NCI-H146 (cell line): ENCODE measurements at regions not wholly inside any gene's neighbourhood (a gene's known extent, or its start where the extent isn't known, plus 50 kb on each side); places are given as distances from the start of the nearest gene placed in this dataset.
A peak's percentile ranks its signal among the peaks of the same experiment; 100 is the strongest.
"Not testable (repeated sequence)": the region's sequence is repeated elsewhere in the genome, so short reads cannot be mapped to it uniquely, and the experiment has no call there.

Experiments
- DNase-seq: peaks from one replicate; lab custom pipeline; 2025; lab: John Stamatoyannopoulos, UW

GRCh38 chr2:52292801-52293200 lies 1260.9 kb upstream of the NRXN1 start:
- no peak for DNase-seq

- no peak for DNase-seq
These were observed 1257.8 kb upstream of the NRXN1 start for GRCh38 chr2:52289741-52290140.

GRCh38 chr2:52288596-52288995 lies 1256.7 kb upstream of the NRXN1 start:
- DNase-seq = no peak

- DNase-seq = no peak
These were observed 1238.0 kb upstream of the NRXN1 start for GRCh38 chr2:52269696-52270485.

GRCh38 chr2:52264911-52265310 lies 1233.0 kb upstream of the NRXN1 start:
- no peak for DNase-seq

- DNase-seq = no peak
These were observed 1232.6 kb upstream of the NRXN1 start for GRCh38 chr2:52264488-52264887.

- DNase-seq = no peak
These were observed 1229.0 kb upstream of the NRXN1 start for GRCh38 chr2:52260904-52261303.

- DNase-seq = not testable (repeated sequence)
These were observed 1227.0 kb upstream of the NRXN1 start for GRCh38 chr2:52258967-52259366.

GRCh38 chr2:52258038-52258437 lies 1226.1 kb upstream of the NRXN1 start:
- no peak for DNase-seq

GRCh38 chr2:52253416-52253980 lies 1221.6 kb upstream of the NRXN1 start:
- DNase-seq = no peak

GRCh38 chr2:52238782-52239181 lies 1206.8 kb upstream of the NRXN1 start:
- DNase-seq = peak; percentile 35

GRCh38 chr2:52222128-52222527 lies 1190.2 kb upstream of the NRXN1 start:
- no peak for DNase-seq

- DNase-seq = peak; percentile 19
These were observed 1188.5 kb upstream of the NRXN1 start for GRCh38 chr2:52220393-52220792.

- no peak for DNase-seq
These were observed 1178.7 kb upstream of the NRXN1 start for GRCh38 chr2:52210611-52211010.

- DNase-seq = no peak
These were observed 1178.2 kb upstream of the NRXN1 start for GRCh38 chr2:52210161-52210560.

- DNase-seq = no peak
These were observed 1162.4 kb upstream of the NRXN1 start for GRCh38 chr2:52194342-52194741.

- no peak for DNase-seq
These were observed 1161.9 kb upstream of the NRXN1 start for GRCh38 chr2:52193804-52194203.

GRCh38 chr2:52192656-52193055 lies 1160.7 kb upstream of the NRXN1 start:
- DNase-seq = no peak

GRCh38 chr2:52181080-52181479 lies 1149.1 kb upstream of the NRXN1 start:
- no peak for DNase-seq

- no peak for DNase-seq
These were observed 1146.9 kb upstream of the NRXN1 start for GRCh38 chr2:52178845-52179244.

- DNase-seq = no peak
These were observed 1113.1 kb upstream of the NRXN1 start for GRCh38 chr2:52145005-52145404.

- no peak for DNase-seq
These were observed 1112.7 kb upstream of the NRXN1 start for GRCh38 chr2:52144590-52144989.

GRCh38 chr2:52141076-52141475 lies 1109.1 kb upstream of the NRXN1 start:
- no peak for DNase-seq

GRCh38 chr2:52139241-52139640 lies 1107.3 kb upstream of the NRXN1 start:
- DNase-seq = no peak
